ENCODE measurements at regions not wholly inside any gene's neighbourhood (a gene's known extent, or its start where the extent isn't known, plus 50 kb on each side); places are given as distances from the start of the nearest gene placed in this dataset.

GRCh38 chr4:75255261-75255660, 258.9 kb downstream of the RCHY1 start:
- TF ChIP-seq POLR2AphosphoS5 (IDR thresholded peaks at IDR 0.05; ENCODE audit: low read depth, low read length) (no peak), POLR2A (IDR thresholded peaks at IDR 0.05; ENCODE audit: low read depth, low read length) (no peak), TAF1 (IDR thresholded peaks at IDR 0.05; ENCODE audit: borderline replicate concordance, low read depth, low read length) (no peak)

Data from GM12892 (cell line).